GM19238 (cell line): ENCODE measurements at regions not wholly inside any gene's neighbourhood (a gene's known extent, or its start where the extent isn't known, plus 50 kb on each side); places are given as distances from the start of the nearest gene placed in this dataset.

ENCODE experiments used
- DNase-seq: peaks from one replicate; pipeline ENCODE4 v3.0.0; 2011; ENCODE audit warnings: low spot score; ENCODE audit not compliant: insufficient read length

- no peak for DNase-seq
Measured at GRCh38 chr1:37238364-37239224, 204.3 kb upstream of the GRIK3 start.

- no peak for DNase-seq
Measured at GRCh38 chr1:37239225-37239740, 205.0 kb upstream of the GRIK3 start.

- no peak for DNase-seq
Measured at GRCh38 chr1:37240897-37241296, 206.6 kb upstream of the GRIK3 start.

- DNase-seq = no peak
Measured at GRCh38 chr1:37242501-37242900, 208.2 kb upstream of the GRIK3 start.

- no peak for DNase-seq
Measured at GRCh38 chr1:37243368-37244082, 209.2 kb upstream of the GRIK3 start.

- no peak for DNase-seq
Measured at GRCh38 chr1:37244083-37244480, 209.8 kb upstream of the GRIK3 start.

GRCh38 chr1:37244815-37245214, 210.5 kb upstream of the GRIK3 start:
- no peak for DNase-seq

- no peak for DNase-seq
Measured at GRCh38 chr1:37246631-37247030, 212.3 kb upstream of the GRIK3 start.

- DNase-seq = no peak
Measured at GRCh38 chr1:37250371-37250770, 216.1 kb upstream of the GRIK3 start.

- DNase-seq = no peak
Measured at GRCh38 chr1:37255136-37255795, 219.1 kb upstream of the ZC3H12A start.

- DNase-seq = no peak
Measured at GRCh38 chr1:37255868-37256267, 218.5 kb upstream of the ZC3H12A start.

GRCh38 chr1:37257646-37258045, 216.7 kb upstream of the ZC3H12A start:
- no peak for DNase-seq

GRCh38 chr1:37258068-37258467, 216.3 kb upstream of the ZC3H12A start:
- DNase-seq = no peak

- no peak for DNase-seq
Measured at GRCh38 chr1:37259019-37259418, 215.4 kb upstream of the ZC3H12A start.

- no peak for DNase-seq
Measured at GRCh38 chr1:37261129-37261528, 213.3 kb upstream of the ZC3H12A start.

- no peak for DNase-seq
Measured at GRCh38 chr1:37262439-37263170, 211.8 kb upstream of the ZC3H12A start.

- DNase-seq = no peak
Measured at GRCh38 chr1:37265156-37265555, 209.2 kb upstream of the ZC3H12A start.

GRCh38 chr1:37265786-37266667, 208.4 kb upstream of the ZC3H12A start:
- DNase-seq = no peak

GRCh38 chr1:37267111-37267835, 207.1 kb upstream of the ZC3H12A start:
- DNase-seq = no peak

- DNase-seq = no peak
Measured at GRCh38 chr1:37270639-37271038, 203.7 kb upstream of the ZC3H12A start.
